ENCODE measurements at regions not wholly inside any gene's neighbourhood (a gene's known extent, or its start where the extent isn't known, plus 50 kb on each side); places are given as distances from the start of the nearest gene placed in this dataset.

DNA sequence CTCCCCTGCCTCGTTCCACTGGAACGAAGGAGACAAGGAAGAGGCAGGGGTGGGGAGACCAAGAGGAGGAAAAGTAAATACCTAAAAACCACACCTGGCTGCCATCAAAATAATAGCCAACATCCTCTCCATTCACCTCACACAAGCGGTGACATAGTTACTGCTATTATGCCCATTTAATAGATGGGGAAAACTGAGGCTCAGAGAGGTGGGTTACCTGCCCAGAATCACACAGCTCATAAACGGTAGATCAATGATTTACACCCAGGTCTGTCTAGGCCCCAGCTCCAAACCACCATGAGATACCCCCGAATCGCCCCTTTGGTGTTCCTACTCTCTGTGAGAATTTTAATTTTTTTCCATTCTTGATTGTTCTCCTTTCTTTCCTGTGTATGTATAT lies 253.8 kb downstream of the BMP7 start:
- no peak for TF ChIP-seq CTCF (IDR thresholded peaks at IDR 0.05)
- Histone ChIP-seq H3K36me3 (no peaks in the 10 kb centered on the region), H3K4me1 (no peaks in the 10 kb centered on the region), H3K9me3 (no peaks in the 10 kb centered on the region), H3K4me3 (no peak overlapping the region), H3K27ac (no peak overlapping the region), H3K27me3 (ENCODE audit: low read depth) (peaks cover 28% of the 10 kb centered on the region)
- no peak for ATAC-seq
- intact Hi-C loops (cut with DNase I), result no loop called here
- no peak for DNase-seq

DNA sequence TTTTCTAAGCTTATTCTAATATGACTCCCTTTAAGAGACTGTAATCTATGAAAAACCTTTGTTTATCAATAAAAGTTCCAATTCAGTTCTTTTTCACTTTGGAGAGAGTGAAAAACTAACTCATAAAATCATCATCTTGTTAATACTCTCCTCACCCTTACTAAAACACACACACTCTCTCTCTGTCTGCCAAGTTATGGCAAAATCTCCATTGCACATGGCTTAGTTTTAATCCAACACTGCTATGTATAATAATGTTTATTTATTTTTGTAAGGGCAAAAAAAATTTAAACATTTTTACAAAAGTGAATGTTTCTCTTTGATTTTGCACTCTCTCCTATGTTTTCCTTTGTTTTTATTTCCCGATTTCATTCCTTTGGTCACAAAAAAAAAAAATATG lies 253.2 kb downstream of the BMP7 start:
- ATAC-seq, result no peak
- Histone ChIP-seq H3K4me3 (no peak overlapping the region), H3K36me3 (no peaks in the 10 kb centered on the region), H3K4me1 (no peaks in the 10 kb centered on the region), H3K27ac (no peak overlapping the region), H3K9me3 (no peaks in the 10 kb centered on the region), H3K27me3 (ENCODE audit: low read depth) (peaks cover 28% of the 10 kb centered on the region)
- intact Hi-C loops (cut with DNase I), result no loop called here
- DNase-seq, result no peak
- TF ChIP-seq CTCF (IDR thresholded peaks at IDR 0.05), result no peak

GRCh38 chr20:57013741-57014140 lies 252.7 kb downstream of the BMP7 start:
- intact Hi-C loops (cut with DNase I), result no loop called here
- Histone ChIP-seq H3K27me3 (ENCODE audit: low read depth) (peaks cover 22% of the 10 kb centered on the region), H3K4me1 (no peaks in the 10 kb centered on the region), H3K36me3 (no peaks in the 10 kb centered on the region), H3K9me3 (no peaks in the 10 kb centered on the region), H3K4me3 (no peak overlapping the region), H3K27ac (no peak overlapping the region)
- DNase-seq, result no peak
- ATAC-seq, result no peak
- TF ChIP-seq CTCF (IDR thresholded peaks at IDR 0.05), result no peak

DNA sequence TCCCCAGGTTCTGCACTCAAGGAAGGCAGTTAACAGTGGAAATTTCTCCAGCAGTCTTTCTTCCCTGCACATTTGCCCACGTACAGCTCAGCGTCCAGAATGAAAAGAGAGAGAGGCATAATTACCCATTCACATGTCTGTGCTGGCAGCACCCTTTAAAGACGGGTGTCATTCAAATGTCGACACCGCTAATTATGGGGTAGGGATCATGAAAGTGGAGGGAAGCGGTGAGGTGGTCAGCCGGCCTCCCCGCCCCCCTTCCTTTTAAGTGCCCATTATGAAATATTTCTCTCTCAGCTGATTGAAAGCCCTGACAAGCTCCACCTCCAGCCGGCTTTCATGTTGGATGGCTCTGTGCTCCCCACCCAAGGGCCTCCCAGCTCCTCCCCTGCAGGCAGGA lies 246.1 kb downstream of the BMP7 start:
- no peak overlapping the region for H3K4me3 ChIP-seq
- intact Hi-C loops (cut with DNase I), result no loop called here
- no peaks in the 10 kb centered on the region for H3K4me1 ChIP-seq
- TF ChIP-seq CTCF (IDR thresholded peaks at IDR 0.05), result no peak
- no peaks in the 10 kb centered on the region for H3K36me3 ChIP-seq
- H3K27ac ChIP-seq, result no peak overlapping the region
- H3K27me3 ChIP-seq (ENCODE audit: low read depth), result peaks cover 15% of the 10 kb centered on the region
- no peaks in the 10 kb centered on the region for H3K9me3 ChIP-seq
- no peak for ATAC-seq
- DNase-seq, result no peak

DNA sequence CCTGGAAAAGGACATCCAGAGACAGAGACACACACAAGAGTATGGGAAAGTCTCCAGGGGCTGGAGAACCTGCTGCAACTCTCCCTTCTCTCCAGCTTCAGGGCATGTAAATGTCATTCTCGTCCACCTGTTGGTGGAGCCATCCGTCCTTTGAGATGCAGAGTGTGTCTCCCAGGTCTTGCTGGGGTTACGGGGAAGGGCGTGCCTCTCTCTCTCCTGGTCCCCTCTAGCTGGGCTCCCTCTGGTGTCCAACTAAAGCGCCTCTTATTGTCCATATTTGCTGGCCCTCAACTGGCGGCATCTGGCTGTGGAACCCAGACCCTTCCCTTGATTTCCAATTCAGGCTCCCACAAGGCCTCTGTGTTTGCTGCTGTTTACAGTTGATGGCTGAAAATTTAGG lies 244.1 kb downstream of the BMP7 start:
- no peak overlapping the region for H3K27ac ChIP-seq

More for the DNA sequence above, 244.1 kb downstream of the BMP7 start:
- TF ChIP-seq CTCF (IDR thresholded peaks at IDR 0.05), result no peak
- H3K4me1 ChIP-seq, result no peaks in the 10 kb centered on the region
- H3K36me3 ChIP-seq, result no peaks in the 10 kb centered on the region
- H3K9me3 ChIP-seq, result no peaks in the 10 kb centered on the region
- H3K27me3 ChIP-seq (ENCODE audit: low read depth), result peaks cover 12% of the 10 kb centered on the region
- H3K4me3 ChIP-seq, result no peak overlapping the region
- intact Hi-C loops (cut with DNase I), result no loop called here
- ATAC-seq (no peak), DNase-seq (no peak)

Data from lower lobe of right lung (tissue), 2 donors.